IMR-90 (cell line): ENCODE measurements at regions not wholly inside any gene's neighbourhood (a gene's known extent, or its start where the extent isn't known, plus 50 kb on each side); places are given as distances from the start of the nearest gene placed in this dataset.

Experiments used
- ATAC-seq: fragments of 200-7000 bp; cut with Tn5 transposase; 2 replicates; pipeline ENCODE4 v1.9.1; 2020; ENCODE audit warnings: low read depth, mild to moderate bottlenecking, moderate library complexity
- BruUV-seq: library from RNA; stranded (reverse); fragments of 400-500 nt; replicated peaks from 2 replicates; lab custom pipeline; 2021; lab: Mats Ljungman, UMichigan
- CTCF ChIA-PET: fragments of 300-600 bp; formaldehyde crosslinking; extraction: SDS; loops from one replicate; lab custom pipeline; 2021; ENCODE audit warnings: antibody characterized with exemption; lab: Yijun Ruan, JAX
- POLR2A ChIA-PET: fragments of 300-600 bp; sonication (Branson Sonifier 250); formaldehyde crosslinking; loops from one replicate; lab custom pipeline; 2022; ENCODE audit warnings: antibody characterized with exemption; ENCODE audit not compliant: unreplicated experiment; lab: Charles Lee
- DNase-seq: peaks from one replicate; pipeline ENCODE4 v3.0.0; 2013
- H2AFZ ChIP-seq: replicated peaks from 2 replicates; pipeline ENCODE3; 2013; ENCODE audit warnings: low read length, mild to moderate bottlenecking; ENCODE audit not compliant: poor library complexity
- H2AK5ac ChIP-seq: 2 replicates; pipeline ENCODE4 v1.6.1; 2013; ENCODE audit warnings: low read depth, low read length, inconsistent platforms
- H2AK9ac ChIP-seq: replicated peaks from 2 replicates; pipeline ENCODE3; 2013; ENCODE audit warnings: mild to moderate bottlenecking, low read depth, low read length, moderate library complexity; ENCODE audit not compliant: poor library complexity
- H2BK120ac ChIP-seq: 2 replicates; pipeline ENCODE4 v1.6.1; 2013; ENCODE audit warnings: low read depth, low read length, inconsistent platforms
- H2BK15ac ChIP-seq: 3 replicates; pipeline ENCODE4 v1.6.1; 2013; ENCODE audit warnings: low read depth, low read length, inconsistent platforms
- H2BK20ac ChIP-seq: 2 replicates; pipeline ENCODE4 v1.6.1; 2013; ENCODE audit warnings: low read depth, mild to moderate bottlenecking, inconsistent platforms, low read length, moderate library complexity
- H2BK5ac ChIP-seq: 2 replicates; pipeline ENCODE4 v1.6.1; 2013; ENCODE audit warnings: mild to moderate bottlenecking, low read depth, low read length, inconsistent platforms; ENCODE audit not compliant: poor library complexity, severe bottlenecking
- H3K14ac ChIP-seq: replicated peaks from 2 replicates; pipeline ENCODE4 v1.6.1; 2013; ENCODE audit warnings: low read depth, low read length, inconsistent platforms
- H3K18ac ChIP-seq: 2 replicates; pipeline ENCODE4 v1.6.1; 2013; ENCODE audit warnings: low read depth, low read length, control low read depth
- H3K23ac ChIP-seq: 2 replicates; pipeline ENCODE4 v1.6.1; 2013; ENCODE audit warnings: low read depth, low read length, inconsistent platforms
- H3K27ac ChIP-seq: 2 replicates; pipeline ENCODE4 v1.5.1; 2013; ENCODE audit warnings: mild to moderate bottlenecking, control low read depth, low read length; ENCODE audit not compliant: insufficient read depth
- H3K27me3 ChIP-seq: 2 replicates; pipeline ENCODE4 v1.6.1; 2013; ENCODE audit warnings: low read length; ENCODE audit not compliant: control insufficient read depth, insufficient read depth
- H3K36me3 ChIP-seq: 2 replicates; pipeline ENCODE4 v1.6.1; 2013; ENCODE audit warnings: low read length, mixed read lengths; ENCODE audit not compliant: control insufficient read depth, insufficient read depth
- H3K4ac ChIP-seq: 2 replicates; pipeline ENCODE4 v1.6.1; 2013; ENCODE audit warnings: low read depth, low read length, inconsistent platforms
- H3K4me1 ChIP-seq: 2 replicates; pipeline ENCODE4 v1.6.1; 2013; ENCODE audit warnings: low read length, mixed read lengths; ENCODE audit not compliant: control insufficient read depth, insufficient read depth
- H3K4me2 ChIP-seq: 2 replicates; pipeline ENCODE4 v1.6.1; 2013; ENCODE audit warnings: low read depth, mild to moderate bottlenecking, control low read depth, low read length, moderate library complexity
- H3K4me3 ChIP-seq: 2 replicates; pipeline ENCODE4 v1.5.1; 2013; ENCODE audit warnings: low read depth, mild to moderate bottlenecking, control low read depth, low read length, moderate library complexity; ENCODE audit not compliant: insufficient read depth
- H3K56ac ChIP-seq: 2 replicates; pipeline ENCODE4 v1.6.1; 2013; ENCODE audit warnings: low read length, inconsistent platforms; ENCODE audit not compliant: insufficient read depth; ENCODE audit errors: extremely low read depth
- H3K79me1 ChIP-seq, 2 experiments: 2 replicates each; pipeline ENCODE4 v1.6.1; 2013; ENCODE audit warnings: low read length in 2 of 2, inconsistent platforms in 1 of 2, low read depth in 1 of 2
- H3K9ac ChIP-seq: 2 replicates; pipeline ENCODE4 v1.6.1; 2013; ENCODE audit warnings: low read depth, low read length, control low read depth
- H3K9me1 ChIP-seq: 2 replicates; pipeline ENCODE4 v1.6.1; 2013; ENCODE audit warnings: low read length, inconsistent platforms; ENCODE audit not compliant: insufficient read depth
- H3K9me3 ChIP-seq: 2 replicates; pipeline ENCODE4 v1.6.1; 2013; ENCODE audit warnings: low read length; ENCODE audit not compliant: control insufficient read depth, insufficient read depth
- H4K20me1 ChIP-seq: 2 replicates; pipeline ENCODE4 v1.6.1; 2013; ENCODE audit warnings: low read length, inconsistent platforms; ENCODE audit not compliant: insufficient read depth
- H4K5ac ChIP-seq: 2 replicates; pipeline ENCODE4 v1.6.1; 2013; ENCODE audit warnings: mild to moderate bottlenecking, low read depth, low read length, control low read depth
- H4K8ac ChIP-seq, 2 experiments: 2 replicates each; pipeline ENCODE4 v1.6.1; 2013; ENCODE audit warnings: low read depth in 2 of 2, low read length in 2 of 2, control low read depth in 1 of 2, inconsistent platforms in 1 of 2
- H4K91ac ChIP-seq: 2 replicates; pipeline ENCODE4 v1.6.1; 2013; ENCODE audit warnings: low read depth, low read length, inconsistent platforms; ENCODE audit not compliant: insufficient read depth
- BHLHE40 ChIP-seq: fragments of 150-350 bp; IDR thresholded peaks from 2 replicates; pipeline ENCODE4 v1.6.1; 2016; ENCODE audit warnings: mild to moderate bottlenecking, low read depth, low read length
- CEBPB ChIP-seq: IDR thresholded peaks from 2 replicates; pipeline ENCODE4 v1.6.1; 2012; ENCODE audit warnings: low read depth, low read length, improper control_type of control experiment
- CHD1 ChIP-seq: IDR thresholded peaks from 2 replicates; pipeline ENCODE4 v1.6.1; 2012; ENCODE audit warnings: low read depth, low read length, improper control_type of control experiment
- FOS ChIP-seq: fragments of 150-350 bp; IDR thresholded peaks from 2 replicates; pipeline ENCODE4 v1.6.1; 2016; ENCODE audit warnings: low read depth, low read length
- MAFK ChIP-seq: IDR thresholded peaks from 2 replicates; pipeline ENCODE4 v1.6.1; 2012; ENCODE audit warnings: low read depth, low read length, improper control_type of control experiment
- MAZ ChIP-seq: IDR thresholded peaks from 2 replicates; pipeline ENCODE4 v1.6.1; 2012; ENCODE audit warnings: low read depth, mild to moderate bottlenecking, low read length, improper control_type of control experiment, moderate library complexity, borderline replicate concordance
- MXI1 ChIP-seq: IDR thresholded peaks from 2 replicates; pipeline ENCODE4 v1.6.1; 2012; ENCODE audit warnings: low read depth, mild to moderate bottlenecking, low read length, moderate library complexity, borderline replicate concordance
- NFE2L2 ChIP-seq: fragments of 150-350 bp; IDR thresholded peaks from 2 replicates; pipeline ENCODE4 v1.6.1; 2016; ENCODE audit warnings: low read depth, mild to moderate bottlenecking, low read length
- POLR2A ChIP-seq: IDR thresholded peaks from 2 replicates; pipeline ENCODE4 v1.6.1; 2012; ENCODE audit warnings: mild to moderate bottlenecking, low read depth, low read length
- RAD21 ChIP-seq: IDR thresholded peaks from 2 replicates; pipeline ENCODE4 v1.6.1; 2012; ENCODE audit warnings: low read length, improper control_type of control experiment
- RCOR1 ChIP-seq: IDR thresholded peaks from 2 replicates; pipeline ENCODE4 v1.6.1; 2012; ENCODE audit warnings: mild to moderate bottlenecking, low read length, improper control_type of control experiment; ENCODE audit not compliant: insufficient replicate concordance
- RFX5 ChIP-seq: IDR thresholded peaks from 2 replicates; pipeline ENCODE4 v1.8.0; 2012; ENCODE audit warnings: low read depth, mild to moderate bottlenecking, low read length, moderate library complexity
- SMC3 ChIP-seq: fragments of 150-350 bp; IDR thresholded peaks from 2 replicates; pipeline ENCODE4 v1.6.1; 2016; ENCODE audit warnings: low read depth, mild to moderate bottlenecking, antibody characterized with exemption, low read length, moderate library complexity
- WGBS, 2 experiments: methylation state at CpG; one replicate each; pipeline versions ENCODE4 v1.1.5 to v1.1.7; 2013; ENCODE audit warnings: missing lambda C conversion rate in 2 of 2; ENCODE audit not compliant: insufficient read length in 1 of 2; ENCODE audit errors: extremely low coverage in 2 of 2; 5-methylcytosine and 5-hydroxymethylcytosine counted together
- dilution Hi-C: fragments of 300-500 bp; cut with HindIII; formaldehyde crosslinking; loops from one replicate; pipeline ENCODE4 v1.14.3; 2018; ENCODE audit warnings: low sequenced_read_pairs; ENCODE audit not compliant: unreplicated experiment
- in situ Hi-C: fragments of 300-500 bp; cut with MboI; formaldehyde crosslinking; loops from 3 replicates; pipeline ENCODE4 v1.14.3; 2019; ENCODE audit warnings: low sequenced_read_pairs, inconsistent platforms, mixed read lengths
- intact Hi-C: fragments of 100-400 bp; cut with micrococcal nuclease; formaldehyde crosslinking; loops from 2 replicates; pipeline ENCODE4 v1.10.0; 2022
- TF ChIP-seq, protein P1 (sequence below): fragments of 150-350 bp; IDR thresholded peaks from 2 replicates; pipeline ENCODE4 v1.6.1; 2016; ENCODE audit warnings: low read depth, mild to moderate bottlenecking, low read length, moderate library complexity, borderline replicate concordance
- TF ChIP-seq, protein P2 (sequence below): conservative IDR thresholded peaks from 2 replicates; pipeline ENCODE4 v1.5.1; 2012; ENCODE audit warnings: mild to moderate bottlenecking, low read depth, low read length, improper control_type of control experiment
- TF ChIP-seq, protein P3 (sequence below): fragments of 150-350 bp; IDR thresholded peaks from 2 replicates; pipeline ENCODE4 v1.6.1; 2017; ENCODE audit warnings: mild to moderate bottlenecking, antibody characterized with exemption, low read length, low read depth

DNA sequence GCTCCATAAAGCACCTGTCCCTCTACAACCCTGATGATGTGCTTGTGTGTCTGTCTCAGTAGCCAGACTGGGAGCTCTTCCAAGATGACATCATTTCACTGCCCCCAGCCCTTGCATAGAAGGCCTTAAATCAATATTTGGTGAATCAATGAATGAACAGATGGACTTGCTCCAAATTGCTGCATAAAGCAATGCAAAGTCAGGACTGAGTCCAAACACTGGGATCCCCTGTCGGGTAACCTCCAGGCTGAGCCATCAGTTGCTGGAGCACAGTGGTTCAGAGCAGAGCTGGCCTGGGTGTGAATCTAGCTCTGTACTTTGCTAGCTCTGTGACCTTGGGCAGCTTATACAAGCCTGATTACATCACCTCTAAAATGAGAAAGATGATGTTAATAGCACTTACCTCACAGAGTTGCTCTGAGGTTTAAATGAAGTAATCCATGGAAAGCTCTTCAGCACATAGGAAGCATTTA lies 120.3 kb upstream of the VASH1 start:
- H3K4me3 ChIP-seq, result no peak overlapping the region
- H2BK20ac ChIP-seq, result no peak overlapping the region
- H2AFZ ChIP-seq, result no peak overlapping the region
- H2AK9ac ChIP-seq, result no peak overlapping the region
- H3K18ac ChIP-seq, result no peak overlapping the region
- no peak overlapping the region for H3K4ac ChIP-seq
- no peak overlapping the region for H3K27ac ChIP-seq
- no peak overlapping the region for H4K5ac ChIP-seq
- WGBS, 2 experiments, result 0% methylated on average over 1 of the region's 1 CpG; no CpG with 5 or more reads in 1 of the 2 experiments
- H4K8ac ChIP-seq, result no peak overlapping the region
- ChIA-PET CTCF (no interaction called here), POLR2A (no interaction called here)
- H3K9me3 ChIP-seq, result no peaks in the 10 kb centered on the region
- no TSS peak for BruUV-seq
- H3K4me2 ChIP-seq, result no peak overlapping the region
- no peak overlapping the region for H2BK15ac ChIP-seq
- no peaks in the 10 kb centered on the region for H3K9me1 ChIP-seq
- H4K91ac ChIP-seq, result no peak overlapping the region
- no peaks in the 10 kb centered on the region for H3K36me3 ChIP-seq
- no peak overlapping the region for H3K9ac ChIP-seq
- TF ChIP-seq, protein P1, sequence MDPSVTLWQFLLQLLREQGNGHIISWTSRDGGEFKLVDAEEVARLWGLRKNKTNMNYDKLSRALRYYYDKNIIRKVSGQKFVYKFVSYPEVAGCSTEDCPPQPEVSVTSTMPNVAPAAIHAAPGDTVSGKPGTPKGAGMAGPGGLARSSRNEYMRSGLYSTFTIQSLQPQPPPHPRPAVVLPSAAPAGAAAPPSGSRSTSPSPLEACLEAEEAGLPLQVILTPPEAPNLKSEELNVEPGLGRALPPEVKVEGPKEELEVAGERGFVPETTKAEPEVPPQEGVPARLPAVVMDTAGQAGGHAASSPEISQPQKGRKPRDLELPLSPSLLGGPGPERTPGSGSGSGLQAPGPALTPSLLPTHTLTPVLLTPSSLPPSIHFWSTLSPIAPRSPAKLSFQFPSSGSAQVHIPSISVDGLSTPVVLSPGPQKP, result no peak
- TF ChIP-seq CEBPB (no peak), RFX5 (no peak), BHLHE40 (no peak), POLR2A (no peak), MAZ (no peak), RCOR1 (no peak), MXI1 (no peak), CHD1 (no peak), NFE2L2 (no peak), MAFK (no peak), RAD21 (no peak), FOS (no peak), SMC3 (no peak)
- TF ChIP-seq, protein P2, sequence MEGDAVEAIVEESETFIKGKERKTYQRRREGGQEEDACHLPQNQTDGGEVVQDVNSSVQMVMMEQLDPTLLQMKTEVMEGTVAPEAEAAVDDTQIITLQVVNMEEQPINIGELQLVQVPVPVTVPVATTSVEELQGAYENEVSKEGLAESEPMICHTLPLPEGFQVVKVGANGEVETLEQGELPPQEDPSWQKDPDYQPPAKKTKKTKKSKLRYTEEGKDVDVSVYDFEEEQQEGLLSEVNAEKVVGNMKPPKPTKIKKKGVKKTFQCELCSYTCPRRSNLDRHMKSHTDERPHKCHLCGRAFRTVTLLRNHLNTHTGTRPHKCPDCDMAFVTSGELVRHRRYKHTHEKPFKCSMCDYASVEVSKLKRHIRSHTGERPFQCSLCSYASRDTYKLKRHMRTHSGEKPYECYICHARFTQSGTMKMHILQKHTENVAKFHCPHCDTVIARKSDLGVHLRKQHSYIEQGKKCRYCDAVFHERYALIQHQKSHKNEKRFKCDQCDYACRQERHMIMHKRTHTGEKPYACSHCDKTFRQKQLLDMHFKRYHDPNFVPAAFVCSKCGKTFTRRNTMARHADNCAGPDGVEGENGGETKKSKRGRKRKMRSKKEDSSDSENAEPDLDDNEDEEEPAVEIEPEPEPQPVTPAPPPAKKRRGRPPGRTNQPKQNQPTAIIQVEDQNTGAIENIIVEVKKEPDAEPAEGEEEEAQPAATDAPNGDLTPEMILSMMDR, result no peak
- TF ChIP-seq, protein P3, sequence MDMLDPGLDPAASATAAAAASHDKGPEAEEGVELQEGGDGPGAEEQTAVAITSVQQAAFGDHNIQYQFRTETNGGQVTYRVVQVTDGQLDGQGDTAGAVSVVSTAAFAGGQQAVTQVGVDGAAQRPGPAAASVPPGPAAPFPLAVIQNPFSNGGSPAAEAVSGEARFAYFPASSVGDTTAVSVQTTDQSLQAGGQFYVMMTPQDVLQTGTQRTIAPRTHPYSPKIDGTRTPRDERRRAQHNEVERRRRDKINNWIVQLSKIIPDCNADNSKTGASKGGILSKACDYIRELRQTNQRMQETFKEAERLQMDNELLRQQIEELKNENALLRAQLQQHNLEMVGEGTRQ, result no peak
- intact Hi-C loops (loop anchor here (10.0 kb wide), 2 partner anchors 126 to 486 kb away; partner anchors contain the start of gene GPATCH2L), in situ Hi-C loops (loop anchor here (10.0 to 25.0 kb wide), 2 partner anchors 586 to 929 kb away; no protein-coding TSS in a partner anchor), dilution Hi-C loops (no loop called here)
- H4K20me1 ChIP-seq, result no peaks in the 10 kb centered on the region
- no peak for DNase-seq
- no peak overlapping the region for H2BK5ac ChIP-seq
- no peak overlapping the region for H3K14ac ChIP-seq
- ATAC-seq, result no peak
- no peak overlapping the region for H2BK120ac ChIP-seq
- H3K79me1 ChIP-seq, result no peaks in the 10 kb centered on the region
- H3K4me1 ChIP-seq, result no peaks in the 10 kb centered on the region
- H3K56ac ChIP-seq, result no peak overlapping the region
- H3K23ac ChIP-seq, result no peak overlapping the region
- no peak overlapping the region for H2AK5ac ChIP-seq
- H3K27me3 ChIP-seq, result peaks cover 7% of the 10 kb centered on the region
